Central memory CD8-positive, alpha-beta T cell (primary cell): ENCODE measurements at regions not wholly inside any gene's neighbourhood (a gene's known extent, or its start where the extent isn't known, plus 50 kb on each side); places are given as distances from the start of the nearest gene placed in this dataset.
"Not testable (repeated sequence)": the region's sequence is repeated elsewhere in the genome, so short reads cannot be mapped to it uniquely, and the experiment has no call there.

ENCODE experiments used
- ATAC-seq: fragments of 150-1000 bp; cut with Tn5 transposase; replicated peaks from 2 replicates; pipeline ENCODE4 v1.10.0; 2022; ENCODE audit warnings: mild to moderate bottlenecking, moderate FRiP score, moderate number of reproducible peaks; ENCODE audit not compliant: poor library complexity, severe bottlenecking; ENCODE audit errors: extremely low read depth
- DNase-seq, 2 donors: peaks; one replicate each; pipeline ENCODE4 v3.0.0; 2021; ENCODE audit warnings: low spot score in 2 of 2
- H3K27ac Mint-ChIP-seq: one replicate; pipeline ENCODE4 v1.8.0; 2022; ENCODE audit warnings: low read depth, mild to moderate bottlenecking, moderate library complexity, mixed read lengths
- H3K27me3 Mint-ChIP-seq: one replicate; pipeline ENCODE4 v1.8.0; 2022; ENCODE audit warnings: mixed read lengths
- H3K36me3 Mint-ChIP-seq: one replicate; pipeline ENCODE4 v1.8.0; 2022; ENCODE audit warnings: mild to moderate bottlenecking, moderate library complexity, mixed read lengths; ENCODE audit not compliant: insufficient read depth
- H3K4me1 Mint-ChIP-seq: one replicate; pipeline ENCODE4 v1.8.0; 2022; ENCODE audit warnings: mixed read lengths
- H3K4me3 Mint-ChIP-seq: one replicate; pipeline ENCODE4 v1.8.0; 2022; ENCODE audit warnings: mild to moderate bottlenecking, moderate library complexity, mixed read lengths
- H3K9me3 Mint-ChIP-seq: one replicate; pipeline ENCODE4 v1.8.0; 2022; ENCODE audit warnings: mixed read lengths

- Mint-ChIP-seq H3K27me3 (no peaks in the 10 kb centered on the region), H3K9me3 (peaks cover 17% of the 10 kb centered on the region), H3K27ac (no peak overlapping the region), H3K36me3 (peaks cover 2% of the 10 kb centered on the region), H3K4me1 (no peaks in the 10 kb centered on the region), H3K4me3 (no peak overlapping the region)
- DNase-seq (no peak), ATAC-seq (no peak)
Observed at GRCh38 chr2:117323331-117323730, 491.2 kb upstream of the DDX18 start.

- no peak for DNase-seq
- no peak overlapping the region for H3K4me3 Mint-ChIP-seq
- H3K27me3 Mint-ChIP-seq: no peaks in the 10 kb centered on the region
- no peak overlapping the region for H3K27ac Mint-ChIP-seq
- no peak for ATAC-seq
- H3K36me3 Mint-ChIP-seq: peaks cover 2% of the 10 kb centered on the region
- H3K4me1 Mint-ChIP-seq: no peaks in the 10 kb centered on the region
- H3K9me3 Mint-ChIP-seq: no peaks in the 10 kb centered on the region
Observed at GRCh38 chr2:117330641-117331040, 483.9 kb upstream of the DDX18 start.

DNA sequence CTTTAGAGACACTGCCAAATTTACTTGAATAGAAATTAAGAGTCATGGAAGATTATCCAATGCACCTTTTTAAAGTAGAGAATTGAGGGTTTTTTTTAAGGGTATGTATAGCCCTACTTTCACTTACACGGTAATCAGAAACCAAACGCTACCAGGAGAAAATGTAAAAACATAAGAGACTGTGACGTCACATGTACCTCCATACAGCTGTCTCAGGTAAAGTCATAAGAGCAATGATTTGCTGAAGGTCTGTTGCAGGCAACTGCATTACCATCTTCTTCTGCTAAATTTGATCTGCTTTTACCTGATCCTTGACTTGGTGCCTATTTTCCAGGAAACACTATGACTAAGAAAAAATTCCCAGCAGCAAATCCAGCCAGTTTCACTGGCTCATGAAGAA is 478.5 kb upstream of the DDX18 start:
- Mint-ChIP-seq H3K9me3 (peaks cover 2% of the 10 kb centered on the region), H3K27me3 (no peaks in the 10 kb centered on the region), H3K4me1 (no peaks in the 10 kb centered on the region), H3K36me3 (no peaks in the 10 kb centered on the region), H3K4me3 (no peak overlapping the region), H3K27ac (no peak overlapping the region)
- DNase-seq: no peak
- ATAC-seq: no peak

DNA sequence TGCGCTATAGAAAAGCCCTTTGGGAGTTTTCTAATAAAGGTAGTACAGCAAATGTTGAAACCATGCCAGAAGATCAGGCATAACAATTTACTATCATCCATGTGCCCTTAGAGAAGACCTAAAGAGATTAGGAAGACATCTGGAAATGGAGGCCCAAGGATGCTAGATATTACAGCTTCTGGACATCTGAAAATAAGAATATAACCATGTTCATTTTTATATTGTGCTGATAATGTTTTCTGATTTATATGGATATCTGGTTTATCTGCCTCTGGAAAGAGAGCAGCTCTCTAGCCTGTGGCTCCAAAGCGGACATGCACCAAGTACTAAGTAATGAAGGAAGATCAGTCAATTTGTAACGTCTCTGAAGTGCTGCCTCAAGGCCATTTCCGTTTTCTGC is 478.0 kb upstream of the DDX18 start:
- H3K9me3 Mint-ChIP-seq: peaks cover 6% of the 10 kb centered on the region
- ATAC-seq: no peak
- H3K4me3 Mint-ChIP-seq: no peak overlapping the region
- no peak for DNase-seq
- no peaks in the 10 kb centered on the region for H3K27me3 Mint-ChIP-seq
- H3K36me3 Mint-ChIP-seq: no peaks in the 10 kb centered on the region
- no peaks in the 10 kb centered on the region for H3K4me1 Mint-ChIP-seq
- H3K27ac Mint-ChIP-seq: no peak overlapping the region

- H3K4me1 Mint-ChIP-seq, DNase-seq, H3K36me3 Mint-ChIP-seq, ATAC-seq, H3K27me3 Mint-ChIP-seq, H3K27ac Mint-ChIP-seq, H3K4me3 Mint-ChIP-seq, H3K9me3 Mint-ChIP-seq: not testable (repeated sequence)
Observed at GRCh38 chr2:117337981-117338380, 476.5 kb upstream of the DDX18 start.

GRCh38 chr2:117339980-117340379 is 474.5 kb upstream of the DDX18 start:
- Mint-ChIP-seq H3K27me3 (no peaks in the 10 kb centered on the region), H3K4me1 (no peaks in the 10 kb centered on the region), H3K9me3 (peaks cover 6% of the 10 kb centered on the region), H3K27ac (no peak overlapping the region), H3K4me3 (no peak overlapping the region), H3K36me3 (no peaks in the 10 kb centered on the region)
- DNase-seq: no peak
- no peak for ATAC-seq

DNA sequence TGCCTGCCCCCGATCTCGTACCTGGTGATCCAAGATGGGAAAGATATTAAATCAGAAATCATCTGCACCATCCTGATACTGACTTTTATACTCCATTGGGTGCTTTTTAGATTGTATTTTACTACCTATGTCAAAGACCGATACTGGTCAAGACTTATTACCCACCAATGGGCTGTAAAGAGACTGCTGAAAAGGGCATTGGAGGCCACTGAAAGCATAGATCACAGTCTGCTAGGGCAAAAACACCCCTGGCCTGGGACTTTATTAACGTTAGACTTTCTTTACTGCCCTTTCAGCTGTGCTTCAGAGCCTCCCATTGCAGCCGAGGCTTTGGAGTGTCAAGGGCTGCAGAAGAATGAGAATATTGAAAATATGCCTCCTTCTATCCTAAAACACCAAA is 472.8 kb upstream of the DDX18 start:
- no peak overlapping the region for H3K4me3 Mint-ChIP-seq
- no peaks in the 10 kb centered on the region for H3K36me3 Mint-ChIP-seq
- peaks cover 12% of the 10 kb centered on the region for H3K9me3 Mint-ChIP-seq
- H3K27me3 Mint-ChIP-seq: no peaks in the 10 kb centered on the region
- no peak overlapping the region for H3K27ac Mint-ChIP-seq
- no peaks in the 10 kb centered on the region for H3K4me1 Mint-ChIP-seq
- no peak for DNase-seq
- ATAC-seq: no peak

DNA sequence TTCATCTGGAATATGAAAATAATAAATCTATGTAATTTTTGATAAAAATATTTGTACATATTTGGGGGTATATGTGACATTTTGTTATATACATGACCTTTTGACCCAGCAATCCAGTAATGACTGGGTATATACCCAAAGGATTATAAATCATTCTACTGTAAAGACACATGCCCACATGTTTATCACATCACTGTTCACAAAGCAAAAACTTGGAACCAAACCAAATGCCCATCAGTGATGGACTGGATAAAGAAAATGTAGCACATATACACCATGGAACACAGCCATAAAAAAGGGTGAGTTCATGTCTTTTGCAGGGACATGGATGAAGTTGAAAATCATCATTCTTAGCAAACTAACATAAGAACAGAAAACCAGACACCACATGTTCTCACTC is 472.1 kb upstream of the DDX18 start:
- DNase-seq: no peak
- no peaks in the 10 kb centered on the region for H3K4me1 Mint-ChIP-seq
- no peak for ATAC-seq
- peaks cover 18% of the 10 kb centered on the region for H3K9me3 Mint-ChIP-seq
- H3K27me3 Mint-ChIP-seq: no peaks in the 10 kb centered on the region
- H3K36me3 Mint-ChIP-seq: no peaks in the 10 kb centered on the region
- no peak overlapping the region for H3K4me3 Mint-ChIP-seq
- no peak overlapping the region for H3K27ac Mint-ChIP-seq

GRCh38 chr2:117349687-117350086 is 464.8 kb upstream of the DDX18 start:
- Mint-ChIP-seq H3K4me1 (no peaks in the 10 kb centered on the region), H3K9me3 (peaks cover 27% of the 10 kb centered on the region), H3K36me3 (no peaks in the 10 kb centered on the region), H3K27me3 (no peaks in the 10 kb centered on the region), H3K4me3 (no peak overlapping the region), H3K27ac (no peak overlapping the region)
- DNase-seq: no peak
- ATAC-seq: no peak

GRCh38 chr2:117351396-117351795 is 463.1 kb upstream of the DDX18 start:
- Mint-ChIP-seq H3K9me3 (peaks cover 21% of the 10 kb centered on the region), H3K4me3 (no peak overlapping the region), H3K27me3 (no peaks in the 10 kb centered on the region), H3K27ac (no peak overlapping the region), H3K4me1 (no peaks in the 10 kb centered on the region), H3K36me3 (no peaks in the 10 kb centered on the region)
- ATAC-seq (no peak), DNase-seq (no peak)

DNA sequence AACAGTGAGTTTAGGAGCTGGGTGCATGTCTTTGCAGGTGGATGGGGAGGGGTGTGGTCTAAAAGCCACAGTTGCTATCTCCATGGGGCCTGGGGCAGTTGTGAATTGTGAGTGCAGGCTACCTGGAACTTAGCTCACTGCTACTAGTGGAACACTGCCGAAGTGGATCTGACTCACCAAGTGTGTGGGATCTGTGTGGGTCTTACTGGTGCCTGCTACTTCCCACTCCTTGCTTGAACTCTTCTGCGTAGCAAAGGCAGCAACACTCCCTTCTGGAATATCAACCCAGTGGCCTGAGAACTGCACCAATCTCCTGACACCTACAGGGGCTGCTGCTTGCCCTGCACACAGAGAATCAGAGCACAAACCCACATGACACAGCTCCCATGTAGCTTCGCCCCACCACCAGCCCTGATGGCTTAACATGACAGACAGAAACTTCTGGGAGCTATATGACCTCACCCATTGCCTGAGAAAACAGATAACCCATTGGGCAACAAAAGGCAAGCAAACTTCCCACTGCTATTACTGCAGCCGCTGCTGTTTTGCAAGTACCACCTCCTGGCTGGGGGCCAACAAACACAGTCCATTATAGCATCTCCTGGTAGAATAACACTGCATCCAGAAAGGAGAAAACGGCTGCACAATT is 455.1 kb upstream of the DDX18 start:
- ATAC-seq (no peak), DNase-seq (no peak)
- H3K36me3 Mint-ChIP-seq: no peaks in the 10 kb centered on the region
- no peak overlapping the region for H3K27ac Mint-ChIP-seq
- no peaks in the 10 kb centered on the region for H3K9me3 Mint-ChIP-seq
- no peak overlapping the region for H3K4me3 Mint-ChIP-seq
- no peaks in the 10 kb centered on the region for H3K4me1 Mint-ChIP-seq
- H3K27me3 Mint-ChIP-seq: no peaks in the 10 kb centered on the region

DNA sequence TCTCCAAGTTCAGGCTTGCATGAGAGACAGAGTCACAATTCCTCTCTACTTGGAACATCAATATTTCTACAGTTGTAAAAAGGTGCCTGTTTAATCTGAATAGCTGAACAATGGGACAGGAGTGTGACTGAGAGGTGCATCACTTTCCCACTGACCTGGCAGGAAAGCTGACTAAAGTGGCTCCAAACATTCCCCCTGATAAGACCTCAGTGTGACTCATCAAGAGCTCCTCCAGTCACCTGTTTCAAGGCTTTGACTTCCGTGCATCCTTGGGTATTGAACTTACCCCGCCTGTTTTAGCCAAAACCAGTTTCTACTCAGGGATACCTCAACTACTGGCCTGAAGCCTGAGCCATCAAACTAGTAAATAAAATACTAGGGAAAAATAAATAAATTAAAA is 453.9 kb upstream of the DDX18 start:
- no peaks in the 10 kb centered on the region for H3K36me3 Mint-ChIP-seq
- no peaks in the 10 kb centered on the region for H3K4me1 Mint-ChIP-seq
- H3K27ac Mint-ChIP-seq: no peak overlapping the region
- peaks cover 6% of the 10 kb centered on the region for H3K9me3 Mint-ChIP-seq
- ATAC-seq (no peak), DNase-seq (no peak)
- no peaks in the 10 kb centered on the region for H3K27me3 Mint-ChIP-seq
- H3K4me3 Mint-ChIP-seq: no peak overlapping the region

- no peak for ATAC-seq
- Mint-ChIP-seq H3K27me3 (no peaks in the 10 kb centered on the region), H3K4me3 (no peak overlapping the region), H3K27ac (no peak overlapping the region), H3K4me1 (no peaks in the 10 kb centered on the region), H3K9me3 (peaks cover 5% of the 10 kb centered on the region), H3K36me3 (peaks cover 3% of the 10 kb centered on the region)
- no peak for DNase-seq
Observed at GRCh38 chr2:117378653-117379052, 435.8 kb upstream of the DDX18 start.

GRCh38 chr2:117379928-117380327 is 434.6 kb upstream of the DDX18 start:
- Mint-ChIP-seq H3K4me3 (no peak overlapping the region), H3K9me3 (peaks cover 5% of the 10 kb centered on the region)

More at GRCh38 chr2:117379928-117380327, 434.6 kb upstream of the DDX18 start:
- no peak for DNase-seq
- no peak for ATAC-seq
- no peaks in the 10 kb centered on the region for H3K4me1 Mint-ChIP-seq
- H3K27me3 Mint-ChIP-seq: no peaks in the 10 kb centered on the region
- H3K27ac Mint-ChIP-seq: no peak overlapping the region
- H3K36me3 Mint-ChIP-seq: peaks cover 3% of the 10 kb centered on the region
